ENCODE measurements at regions not wholly inside any gene's neighbourhood (a gene's known extent, or its start where the extent isn't known, plus 50 kb on each side); places are given as distances from the start of the nearest gene placed in this dataset.
"Not testable (repeated sequence)": the region's sequence is repeated elsewhere in the genome, so short reads cannot be mapped to it uniquely, and the experiment has no call there.

GRCh38 chr1:198849093-198849492 lies 210.3 kb downstream of the PTPRC start:
- Mint-ChIP-seq H3K4me1 (ENCODE audit: unreplicated experiment) (peaks cover 18% of the 10 kb centered on the region), H3K36me3 (peaks cover 29% of the 10 kb centered on the region), H3K9me3 (no peaks in the 10 kb centered on the region), H3K27ac (peak overlapping the region; percentile 77), H3K27me3 (no peaks in the 10 kb centered on the region), H3K4me3 (no peak overlapping the region)
- DNase-seq (ENCODE audit: extremely low spot score, unreplicated experiment): no peak
- TF ChIP-seq, protein P1, sequence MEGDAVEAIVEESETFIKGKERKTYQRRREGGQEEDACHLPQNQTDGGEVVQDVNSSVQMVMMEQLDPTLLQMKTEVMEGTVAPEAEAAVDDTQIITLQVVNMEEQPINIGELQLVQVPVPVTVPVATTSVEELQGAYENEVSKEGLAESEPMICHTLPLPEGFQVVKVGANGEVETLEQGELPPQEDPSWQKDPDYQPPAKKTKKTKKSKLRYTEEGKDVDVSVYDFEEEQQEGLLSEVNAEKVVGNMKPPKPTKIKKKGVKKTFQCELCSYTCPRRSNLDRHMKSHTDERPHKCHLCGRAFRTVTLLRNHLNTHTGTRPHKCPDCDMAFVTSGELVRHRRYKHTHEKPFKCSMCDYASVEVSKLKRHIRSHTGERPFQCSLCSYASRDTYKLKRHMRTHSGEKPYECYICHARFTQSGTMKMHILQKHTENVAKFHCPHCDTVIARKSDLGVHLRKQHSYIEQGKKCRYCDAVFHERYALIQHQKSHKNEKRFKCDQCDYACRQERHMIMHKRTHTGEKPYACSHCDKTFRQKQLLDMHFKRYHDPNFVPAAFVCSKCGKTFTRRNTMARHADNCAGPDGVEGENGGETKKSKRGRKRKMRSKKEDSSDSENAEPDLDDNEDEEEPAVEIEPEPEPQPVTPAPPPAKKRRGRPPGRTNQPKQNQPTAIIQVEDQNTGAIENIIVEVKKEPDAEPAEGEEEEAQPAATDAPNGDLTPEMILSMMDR (conservative IDR thresholded peaks at IDR 0.05): no peak

DNA sequence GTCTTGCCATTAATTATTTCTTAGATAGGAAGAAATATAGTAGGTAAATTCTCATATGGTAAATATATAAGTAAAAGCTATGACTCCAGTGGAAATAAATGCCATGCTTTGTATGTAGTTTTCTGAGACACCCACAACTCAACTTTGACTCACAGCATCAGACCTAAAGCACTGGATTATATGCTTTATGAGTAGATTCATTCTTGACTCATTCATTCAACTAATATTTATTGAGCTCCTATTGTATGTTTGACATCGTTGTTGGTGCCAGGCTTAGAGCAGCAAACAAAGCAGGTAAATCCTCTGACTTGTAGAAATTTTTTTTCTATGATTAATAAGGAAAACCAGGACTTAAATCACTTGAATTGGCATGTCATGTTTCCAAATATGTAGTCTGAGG lies 211.4 kb downstream of the PTPRC start:
- TF ChIP-seq, protein P1 (conservative IDR thresholded peaks at IDR 0.05): no peak
- no peak for DNase-seq (ENCODE audit: extremely low spot score, unreplicated experiment)
- peaks cover 16% of the 10 kb centered on the region for H3K4me1 Mint-ChIP-seq (ENCODE audit: unreplicated experiment)
- H3K36me3 Mint-ChIP-seq: peaks cover 32% of the 10 kb centered on the region
- H3K27ac Mint-ChIP-seq: no peak overlapping the region
- no peak overlapping the region for H3K4me3 Mint-ChIP-seq
- no peaks in the 10 kb centered on the region for H3K9me3 Mint-ChIP-seq
- no peaks in the 10 kb centered on the region for H3K27me3 Mint-ChIP-seq

DNA sequence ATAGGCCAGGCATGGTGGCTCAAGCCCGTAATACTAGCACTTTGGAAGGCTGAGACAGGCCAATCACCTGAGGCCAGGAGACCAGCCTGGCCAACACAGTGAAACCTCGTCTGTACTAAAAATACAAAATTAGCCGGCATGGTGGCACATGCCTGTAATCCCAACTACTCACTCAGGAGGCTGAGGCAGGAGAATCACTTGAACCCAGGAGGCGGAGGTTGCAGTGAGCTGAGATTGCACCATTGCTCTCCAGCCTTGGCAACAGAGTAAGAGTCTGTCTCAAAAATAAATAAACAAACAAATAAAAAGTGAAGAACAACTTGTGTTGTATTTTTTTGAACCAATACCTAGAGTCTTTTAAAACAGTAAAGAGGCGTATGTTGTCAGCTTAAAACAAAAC lies 212.1 kb downstream of the PTPRC start:
- not testable (repeated sequence) for DNase-seq (ENCODE audit: extremely low spot score, unreplicated experiment); H3K27ac Mint-ChIP-seq; H3K4me3 Mint-ChIP-seq; H3K9me3 Mint-ChIP-seq; H3K27me3 Mint-ChIP-seq
- H3K36me3 Mint-ChIP-seq: peaks cover 27% of the 10 kb centered on the region
- peaks cover 12% of the 10 kb centered on the region for H3K4me1 Mint-ChIP-seq (ENCODE audit: unreplicated experiment)

- no peak for DNase-seq (ENCODE audit: extremely low spot score, unreplicated experiment)
- TF ChIP-seq, protein P1 (conservative IDR thresholded peaks at IDR 0.05): no peak
- Mint-ChIP-seq H3K4me1 (ENCODE audit: unreplicated experiment) (peaks cover 10% of the 10 kb centered on the region), H3K36me3 (peaks cover 43% of the 10 kb centered on the region), H3K9me3 (peaks cover 7% of the 10 kb centered on the region), H3K27ac (no peak overlapping the region), H3K27me3 (no peaks in the 10 kb centered on the region), H3K4me3 (no peak overlapping the region)
Measured at GRCh38 chr1:198856601-198857000, 217.8 kb downstream of the PTPRC start.

- TF ChIP-seq, protein P1 (conservative IDR thresholded peaks at IDR 0.05): no peak
- H3K27ac Mint-ChIP-seq: no peak overlapping the region
- peaks cover 15% of the 10 kb centered on the region for H3K4me1 Mint-ChIP-seq (ENCODE audit: unreplicated experiment)
- DNase-seq (ENCODE audit: extremely low spot score, unreplicated experiment): no peak
- H3K36me3 Mint-ChIP-seq: peaks cover 40% of the 10 kb centered on the region
- H3K27me3 Mint-ChIP-seq: no peaks in the 10 kb centered on the region
- H3K4me3 Mint-ChIP-seq: no peak overlapping the region
- H3K9me3 Mint-ChIP-seq: peaks cover 7% of the 10 kb centered on the region
Measured at GRCh38 chr1:198858033-198858432, 219.2 kb downstream of the PTPRC start.

GRCh38 chr1:198860371-198860770 lies 221.5 kb downstream of the PTPRC start:
- no peak for DNase-seq (ENCODE audit: extremely low spot score, unreplicated experiment)
- Mint-ChIP-seq H3K27ac (no peak overlapping the region), H3K4me1 (ENCODE audit: unreplicated experiment) (peaks cover 15% of the 10 kb centered on the region), H3K27me3 (no peaks in the 10 kb centered on the region), H3K9me3 (peaks cover 7% of the 10 kb centered on the region), H3K36me3 (peaks cover 28% of the 10 kb centered on the region), H3K4me3 (no peak overlapping the region)
- TF ChIP-seq, protein P1 (conservative IDR thresholded peaks at IDR 0.05): no peak

Measured in type B pancreatic cell (in vitro differentiated cells).